BLaER1 (cell line): ENCODE measurements at regions not wholly inside any gene's neighbourhood (a gene's known extent, or its start where the extent isn't known, plus 50 kb on each side); places are given as distances from the start of the nearest gene placed in this dataset.

Source experiments
- H3K27ac ChIP-seq: shearing (Covaris generic); formaldehyde crosslinking; 2 replicates; pipeline ENCODE4 v1.8.1; 2022
- H3K27me3 ChIP-seq: shearing (Covaris generic); formaldehyde crosslinking; 2 replicates; pipeline ENCODE4 v1.8.1; 2022
- H3K36me3 ChIP-seq: shearing (Covaris generic); formaldehyde crosslinking; 2 replicates; pipeline ENCODE4 v1.8.1; 2022
- H3K4me1 ChIP-seq: shearing (Covaris generic); formaldehyde crosslinking; 2 replicates; pipeline ENCODE4 v1.8.1; 2022
- H3K4me2 ChIP-seq: shearing (Covaris generic); formaldehyde crosslinking; 2 replicates; pipeline ENCODE4 v1.8.1; 2022
- H3K4me3 ChIP-seq: shearing (Covaris generic); formaldehyde crosslinking; 2 replicates; pipeline ENCODE4 v1.8.1; 2022
- H3K9ac ChIP-seq: shearing (Covaris generic); formaldehyde crosslinking; 2 replicates; pipeline ENCODE4 v1.8.1; 2022
- H3K9me3 ChIP-seq: shearing (Covaris generic); formaldehyde crosslinking; 2 replicates; pipeline ENCODE4 v1.8.1; 2022
- H4K20me1 ChIP-seq: shearing (Covaris generic); formaldehyde crosslinking; 2 replicates; pipeline ENCODE4 v1.8.1; 2022
- Cebpa-rat ChIP-seq: shearing (Covaris generic); IDR thresholded peaks from 2 replicates; pipeline ENCODE4 v1.8.1; 2022

- H3K36me3 ChIP-seq = no peaks in the 10 kb centered on the region
- no peak for TF ChIP-seq Cebpa-rat
- no peak overlapping the region for H3K27ac ChIP-seq
- H3K4me3 ChIP-seq = no peak overlapping the region
- peaks cover 11% of the 10 kb centered on the region for H3K9me3 ChIP-seq
- H3K27me3 ChIP-seq = no peaks in the 10 kb centered on the region
- peaks cover 20% of the 10 kb centered on the region for H3K4me1 ChIP-seq
- no peaks in the 10 kb centered on the region for H4K20me1 ChIP-seq
- H3K4me2 ChIP-seq = no peak overlapping the region
- no peak overlapping the region for H3K9ac ChIP-seq
Observed at GRCh38 chr18:51391215-51391614, 193.7 kb upstream of the MEX3C start.

GRCh38 chr18:51391731-51392130 lies 194.2 kb upstream of the MEX3C start:
- Histone ChIP-seq H3K4me3 (no peak overlapping the region), H3K9ac (no peak overlapping the region), H3K4me2 (no peak overlapping the region), H3K27ac (no peak overlapping the region), H3K27me3 (no peaks in the 10 kb centered on the region), H4K20me1 (no peaks in the 10 kb centered on the region), H3K4me1 (peaks cover 17% of the 10 kb centered on the region), H3K9me3 (peaks cover 11% of the 10 kb centered on the region), H3K36me3 (no peaks in the 10 kb centered on the region)
- TF ChIP-seq Cebpa-rat = no peak

- Histone ChIP-seq H3K4me1 (no peaks in the 10 kb centered on the region), H3K4me3 (no peak overlapping the region), H3K27me3 (no peaks in the 10 kb centered on the region), H3K9ac (no peak overlapping the region), H4K20me1 (no peaks in the 10 kb centered on the region), H3K36me3 (no peaks in the 10 kb centered on the region), H3K27ac (no peak overlapping the region), H3K4me2 (no peak overlapping the region), H3K9me3 (no peaks in the 10 kb centered on the region)
- no peak for TF ChIP-seq Cebpa-rat
Observed at GRCh38 chr18:51397347-51397962, 200.0 kb upstream of the MEX3C start.

GRCh38 chr18:51398104-51398503 lies 200.6 kb upstream of the MEX3C start:
- Histone ChIP-seq H3K4me3 (no peak overlapping the region), H3K27ac (no peak overlapping the region), H3K4me1 (no peaks in the 10 kb centered on the region), H4K20me1 (no peaks in the 10 kb centered on the region), H3K27me3 (no peaks in the 10 kb centered on the region), H3K4me2 (no peak overlapping the region), H3K9me3 (no peaks in the 10 kb centered on the region), H3K9ac (no peak overlapping the region), H3K36me3 (no peaks in the 10 kb centered on the region)
- no peak for TF ChIP-seq Cebpa-rat

- H3K36me3 ChIP-seq = no peaks in the 10 kb centered on the region
- H4K20me1 ChIP-seq = no peaks in the 10 kb centered on the region
- H3K27me3 ChIP-seq = no peaks in the 10 kb centered on the region
- H3K27ac ChIP-seq = no peak overlapping the region
- 0 out of 2 replicates have a peak, but pooled peaks have one; percentile 46 for TF ChIP-seq Cebpa-rat
- H3K9me3 ChIP-seq = no peaks in the 10 kb centered on the region
- no peak overlapping the region for H3K4me2 ChIP-seq
- no peak overlapping the region for H3K9ac ChIP-seq
- no peak overlapping the region for H3K4me3 ChIP-seq
- no peaks in the 10 kb centered on the region for H3K4me1 ChIP-seq
Observed at GRCh38 chr18:51399491-51400122, 202.1 kb upstream of the MEX3C start.

- Histone ChIP-seq H3K9me3 (no peaks in the 10 kb centered on the region), H3K27ac (no peak overlapping the region), H4K20me1 (no peaks in the 10 kb centered on the region), H3K9ac (no peak overlapping the region), H3K4me2 (no peak overlapping the region), H3K4me1 (no peaks in the 10 kb centered on the region), H3K4me3 (no peak overlapping the region), H3K27me3 (no peaks in the 10 kb centered on the region), H3K36me3 (no peaks in the 10 kb centered on the region)
- no peak for TF ChIP-seq Cebpa-rat
Observed at GRCh38 chr18:51400721-51401120, 203.2 kb upstream of the MEX3C start.

- no peaks in the 10 kb centered on the region for H3K4me1 ChIP-seq
- H3K4me3 ChIP-seq = no peak overlapping the region
- no peak overlapping the region for H3K27ac ChIP-seq
- H4K20me1 ChIP-seq = no peaks in the 10 kb centered on the region
- H3K27me3 ChIP-seq = no peaks in the 10 kb centered on the region
- no peak overlapping the region for H3K9ac ChIP-seq
- no peaks in the 10 kb centered on the region for H3K9me3 ChIP-seq
- no peak for TF ChIP-seq Cebpa-rat
- no peak overlapping the region for H3K4me2 ChIP-seq
- no peaks in the 10 kb centered on the region for H3K36me3 ChIP-seq
Observed at GRCh38 chr18:51401912-51402311, 204.4 kb upstream of the MEX3C start.

GRCh38 chr18:51404620-51405019 lies 207.1 kb upstream of the MEX3C start:
- Histone ChIP-seq H3K4me1 (no peaks in the 10 kb centered on the region), H3K9ac (no peak overlapping the region), H3K4me2 (no peak overlapping the region), H3K36me3 (no peaks in the 10 kb centered on the region), H3K27me3 (no peaks in the 10 kb centered on the region), H3K27ac (no peak overlapping the region), H3K9me3 (no peaks in the 10 kb centered on the region), H3K4me3 (no peak overlapping the region), H4K20me1 (no peaks in the 10 kb centered on the region)
- TF ChIP-seq Cebpa-rat = no peak

GRCh38 chr18:51405683-51406477 lies 208.4 kb upstream of the MEX3C start:
- Histone ChIP-seq H3K9me3 (no peaks in the 10 kb centered on the region), H3K4me3 (no peak overlapping the region), H3K27ac (no peak overlapping the region), H4K20me1 (no peaks in the 10 kb centered on the region), H3K4me1 (no peaks in the 10 kb centered on the region), H3K36me3 (no peaks in the 10 kb centered on the region), H3K27me3 (no peaks in the 10 kb centered on the region), H3K9ac (no peak overlapping the region), H3K4me2 (no peak overlapping the region)
- TF ChIP-seq Cebpa-rat = no peak; the same call in 1 of the 2 replicates
